ENCODE measurements at regions not wholly inside any gene's neighbourhood (a gene's known extent, or its start where the extent isn't known, plus 50 kb on each side); places are given as distances from the start of the nearest gene placed in this dataset.

- no peak for TF ChIP-seq CTCF (conservative IDR thresholded peaks at IDR 0.05)
- no peak for TF ChIP-seq EZH2 (IDR thresholded peaks at IDR 0.05; ENCODE audit: low read depth)
- Histone ChIP-seq H3K9me3 (ENCODE audit: insufficient read depth, low read depth) (no peaks in the 10 kb centered on the region), H3K4me3 (no peak overlapping the region), H3K79me2 (ENCODE audit: low read depth) (no peaks in the 10 kb centered on the region), H2AFZ (no peak overlapping the region), H3K9me2 (ENCODE audit: insufficient read depth) (no peaks in the 10 kb centered on the region), H3K36me3 (ENCODE audit: low read depth) (no peaks in the 10 kb centered on the region), H3K27me3 (ENCODE audit: insufficient read depth, low read depth) (no peaks in the 10 kb centered on the region), H3K4me1 (replicated peaks; ENCODE audit: insufficient read depth) (no peaks in the 10 kb centered on the region), H3K27ac (no peak overlapping the region), H3F3A (ENCODE audit: insufficient read depth, low read depth) (no peaks in the 10 kb centered on the region), H4K20me1 (ENCODE audit: insufficient read depth) (no peaks in the 10 kb centered on the region), H3K4me2 (no peak overlapping the region)
- no TSS peak for BruUV-seq (replicated peaks)
- no peak for DNase-seq
- ChIA-PET CTCF (no interaction called here), POLR2A (ENCODE audit: unreplicated experiment) (no interaction called here)
- intact Hi-C loops (cut with micrococcal nuclease; ENCODE audit: unreplicated experiment): no loop called here
Observed at GRCh38 chr3:6132684-6133432, 728.1 kb upstream of the GRM7 start.

GRCh38 chr3:6142707-6143106 lies 718.2 kb upstream of the GRM7 start:
- no TSS peak for BruUV-seq (replicated peaks)
- no peak overlapping the region for H3K4me3 ChIP-seq
- TF ChIP-seq CTCF (conservative IDR thresholded peaks at IDR 0.05) (no peak), EZH2 (IDR thresholded peaks at IDR 0.05; ENCODE audit: low read depth) (no peak)
- no peaks in the 10 kb centered on the region for H3K9me3 ChIP-seq (ENCODE audit: insufficient read depth, low read depth)
- POLR2A ChIA-PET (ENCODE audit: unreplicated experiment): no interaction called here
- H3K79me2 ChIP-seq (ENCODE audit: low read depth): no peaks in the 10 kb centered on the region
- H3K27ac ChIP-seq: no peak overlapping the region
- no peaks in the 10 kb centered on the region for H3K9me2 ChIP-seq (ENCODE audit: insufficient read depth)
- no peaks in the 10 kb centered on the region for H4K20me1 ChIP-seq (ENCODE audit: insufficient read depth)
- H3F3A ChIP-seq (ENCODE audit: insufficient read depth, low read depth): no peaks in the 10 kb centered on the region
- no peak for DNase-seq
- no peak overlapping the region for H2AFZ ChIP-seq
- no peaks in the 10 kb centered on the region for H3K27me3 ChIP-seq (ENCODE audit: insufficient read depth, low read depth)
- H3K36me3 ChIP-seq (ENCODE audit: low read depth): no peaks in the 10 kb centered on the region
- no peak overlapping the region for H3K4me2 ChIP-seq
- intact Hi-C loops (cut with micrococcal nuclease; ENCODE audit: unreplicated experiment): no loop called here
- H3K4me1 ChIP-seq (replicated peaks; ENCODE audit: insufficient read depth): no peaks in the 10 kb centered on the region
- CTCF ChIA-PET: no interaction called here

GRCh38 chr3:6147883-6148282 lies 713.0 kb upstream of the GRM7 start:
- no peaks in the 10 kb centered on the region for H3K79me2 ChIP-seq (ENCODE audit: low read depth)
- no peaks in the 10 kb centered on the region for H3K9me2 ChIP-seq (ENCODE audit: insufficient read depth)
- no peak overlapping the region for H3K4me3 ChIP-seq
- no peaks in the 10 kb centered on the region for H3K27me3 ChIP-seq (ENCODE audit: insufficient read depth, low read depth)
- ChIA-PET POLR2A (ENCODE audit: unreplicated experiment) (no interaction called here), CTCF (no interaction called here)
- no TSS peak for BruUV-seq (replicated peaks)
- H3K4me2 ChIP-seq: no peak overlapping the region
- intact Hi-C loops (cut with micrococcal nuclease; ENCODE audit: unreplicated experiment): no loop called here
- no peaks in the 10 kb centered on the region for H3K36me3 ChIP-seq (ENCODE audit: low read depth)
- no peaks in the 10 kb centered on the region for H3K4me1 ChIP-seq (replicated peaks; ENCODE audit: insufficient read depth)
- H3F3A ChIP-seq (ENCODE audit: insufficient read depth, low read depth): no peaks in the 10 kb centered on the region
- no peak for TF ChIP-seq EZH2 (IDR thresholded peaks at IDR 0.05; ENCODE audit: low read depth)
- TF ChIP-seq CTCF (conservative IDR thresholded peaks at IDR 0.05): no peak
- no peaks in the 10 kb centered on the region for H3K9me3 ChIP-seq (ENCODE audit: insufficient read depth, low read depth)
- H4K20me1 ChIP-seq (ENCODE audit: insufficient read depth): no peaks in the 10 kb centered on the region
- H2AFZ ChIP-seq: no peak overlapping the region
- H3K27ac ChIP-seq: no peak overlapping the region
- DNase-seq: no peak
